ENCODE measurements at regions not wholly inside any gene's neighbourhood (a gene's known extent, or its start where the extent isn't known, plus 50 kb on each side); places are given as distances from the start of the nearest gene placed in this dataset.

- TF ChIP-seq CTCF (conservative IDR thresholded peaks at IDR 0.05 in 1 of 2, IDR thresholded peaks at IDR 0.05 in 1 of 2; ENCODE audit: extremely low read depth in 1 of 2, insufficient read depth in 1 of 2, low read depth in 1 of 2, low read length in 2 of 2) (no peak), EZH2 (IDR thresholded peaks at IDR 0.05; ENCODE audit: borderline replicate concordance, low read length) (no peak)
These were observed 648.6 kb downstream of the XPNPEP1 start for GRCh38 chr10:109274681-109275080.
